GM20431 (cell line): ENCODE measurements at regions not wholly inside any gene's neighbourhood (a gene's known extent, or its start where the extent isn't known, plus 50 kb on each side); places are given as distances from the start of the nearest gene placed in this dataset.
"Not testable (repeated sequence)": the region's sequence is repeated elsewhere in the genome, so short reads cannot be mapped to it uniquely, and the experiment has no call there.

Experiments used
- in situ Hi-C: fragments of 300-500 bp; cut with MseI, MboI; formaldehyde crosslinking; loops from one replicate; pipeline ENCODE4 v1.15.0; 2020; ENCODE audit warnings: low sequenced_read_pairs; ENCODE audit not compliant: unreplicated experiment

- in situ Hi-C loops = no loop called here
These were observed 288.4 kb upstream of the SATB1 start for GRCh38 chr3:18713577-18713951.

- in situ Hi-C loops = no loop called here
These were observed 287.8 kb upstream of the SATB1 start for GRCh38 chr3:18712713-18713576.

GRCh38 chr3:18704326-18704725 is 279.2 kb upstream of the SATB1 start:
- in situ Hi-C loops = no loop called here

GRCh38 chr3:18703798-18704197 is 278.7 kb upstream of the SATB1 start:
- in situ Hi-C loops = no loop called here

- in situ Hi-C loops = not testable (repeated sequence)
These were observed 268.6 kb upstream of the SATB1 start for GRCh38 chr3:18693588-18694329.

- in situ Hi-C loops = no loop called here
These were observed 262.1 kb upstream of the SATB1 start for GRCh38 chr3:18687286-18687685.

GRCh38 chr3:18683900-18684299 is 258.8 kb upstream of the SATB1 start:
- in situ Hi-C loops = no loop called here

GRCh38 chr3:18681818-18682345 is 256.7 kb upstream of the SATB1 start:
- in situ Hi-C loops = no loop called here

- in situ Hi-C loops = no loop called here
These were observed 255.6 kb upstream of the SATB1 start for GRCh38 chr3:18680758-18681157.

GRCh38 chr3:18679238-18679637 is 254.1 kb upstream of the SATB1 start:
- in situ Hi-C loops = no loop called here

- in situ Hi-C loops = no loop called here
These were observed 250.1 kb upstream of the SATB1 start for GRCh38 chr3:18675197-18675596.

GRCh38 chr3:18672561-18672960 is 247.4 kb upstream of the SATB1 start:
- in situ Hi-C loops = no loop called here

- in situ Hi-C loops = no loop called here
These were observed 245.6 kb upstream of the SATB1 start for GRCh38 chr3:18670759-18671158.

- in situ Hi-C loops = no loop called here
These were observed 244.2 kb upstream of the SATB1 start for GRCh38 chr3:18669374-18669773.

- in situ Hi-C loops = no loop called here
These were observed 242.4 kb upstream of the SATB1 start for GRCh38 chr3:18667552-18667951.

- in situ Hi-C loops = no loop called here
These were observed 241.5 kb upstream of the SATB1 start for GRCh38 chr3:18666655-18667054.

- in situ Hi-C loops = no loop called here
These were observed 234.9 kb upstream of the SATB1 start for GRCh38 chr3:18660059-18660458.

GRCh38 chr3:18657858-18658820 is 233.0 kb upstream of the SATB1 start:
- in situ Hi-C loops = no loop called here

- in situ Hi-C loops = no loop called here
These were observed 231.7 kb upstream of the SATB1 start for GRCh38 chr3:18656866-18657265.

GRCh38 chr3:18656410-18656809 is 231.3 kb upstream of the SATB1 start:
- in situ Hi-C loops = no loop called here
